ENCODE measurements at regions not wholly inside any gene's neighbourhood (a gene's known extent, or its start where the extent isn't known, plus 50 kb on each side); places are given as distances from the start of the nearest gene placed in this dataset.

DNA sequence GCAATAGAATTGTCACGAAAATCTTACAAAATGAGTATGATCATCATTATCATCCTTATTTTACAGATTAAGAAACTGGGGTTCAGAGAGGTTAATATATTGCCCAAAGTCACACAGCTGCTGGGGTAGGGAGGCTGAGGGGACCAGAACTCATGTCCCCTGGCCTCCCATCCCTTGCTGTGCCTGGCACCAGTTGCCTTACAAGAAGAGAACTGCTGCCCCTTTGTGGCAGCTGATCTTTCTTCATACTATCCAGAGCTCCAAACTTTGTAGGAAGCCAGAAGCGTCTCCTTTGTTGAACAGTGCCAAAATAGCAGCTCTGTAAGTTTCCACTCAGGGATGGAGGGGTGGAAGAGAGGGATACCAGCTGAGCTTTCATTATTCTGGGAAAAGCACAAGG lies 236.8 kb upstream of the TBC1D5 start:
- no peak overlapping the region for H3K14ac ChIP-seq (ENCODE audit: insufficient read length)
- no peak overlapping the region for H2BK15ac ChIP-seq (ENCODE audit: low read length)
- H3K23ac ChIP-seq (ENCODE audit: insufficient read length) = no peak overlapping the region
- H3K36me3 ChIP-seq (ENCODE audit: control insufficient read depth in 2 of 4, insufficient read depth in 4 of 4, low read length in 3 of 4) = no peaks in the 10 kb centered on the region
- WGBS, 2 experiments (ENCODE audit: extremely low coverage in 1 of 2, insufficient coverage in 1 of 2, insufficient read length in 1 of 2, insufficient replicate concordance in 2 of 2, low coverage in 1 of 2, low lambda C conversion rate in 2 of 2, missing lambda C conversion rate in 1 of 2) = 76% methylated on average over 2 of the region's 2 CpGs; no CpG with 5 or more reads in 1 of the 2 experiments
- H3K79me1 ChIP-seq (ENCODE audit: low read depth, low read length) = no peaks in the 10 kb centered on the region
- H2AK5ac ChIP-seq (ENCODE audit: low read depth, low read length) = no peak overlapping the region
- FAIRE-seq (peak; percentile 19), DNase-seq (ENCODE audit: low read depth in 1 of 2, low spot score in 2 of 2) (no peak)
- H3K4ac ChIP-seq (replicated peaks; ENCODE audit: insufficient read length, low read depth, low read length) = no peak overlapping the region
- no peak overlapping the region for H3K56ac ChIP-seq (replicated peaks; ENCODE audit: insufficient read length, low read depth, low read length)
- H2BK120ac ChIP-seq (replicated peaks; ENCODE audit: low read depth, low read length) = no peak overlapping the region
- H4K8ac ChIP-seq (ENCODE audit: extremely low read depth, insufficient read depth, low read length) = no peak overlapping the region
- no peak overlapping the region for H2BK12ac ChIP-seq (ENCODE audit: low read depth, low read length)
- H3K4me1 ChIP-seq (replicated peaks in 1 of 4; ENCODE audit: control insufficient read depth in 3 of 4, insufficient read depth in 4 of 4, low read length in 3 of 4) = no peaks in the 10 kb centered on the region
- H3K4me2 ChIP-seq (ENCODE audit: insufficient read depth in 1 of 2, low read depth in 2 of 2, low read length in 2 of 2) = no peak overlapping the region
- H3K27ac ChIP-seq (ENCODE audit: low read depth, low read length) = no peak overlapping the region
- H3K27me3 ChIP-seq (replicated peaks in 1 of 4; ENCODE audit: control insufficient read depth in 3 of 4, extremely low read depth in 1 of 4, insufficient read depth in 3 of 4, low read length in 3 of 4) = no peaks in the 10 kb centered on the region
- ChIA-PET POLR2A (ENCODE audit: partially characterized antibody) (no interaction called here), CTCF (ENCODE audit: partially characterized antibody) (interaction anchor here (0.5 to 2.4 kb wide), 12 partner anchors 9 to 429 kb away, joined by 3 to 22 read pairs (median 3); no protein-coding TSS in a partner anchor)
- H3K9me3 ChIP-seq (ENCODE audit: insufficient read depth in 2 of 2, low read depth in 1 of 2, low read length in 1 of 2) = no peaks in the 10 kb centered on the region
- H2BK5ac ChIP-seq (ENCODE audit: low read depth, low read length) = no peak overlapping the region
- no peak overlapping the region for H3K4me3 ChIP-seq (ENCODE audit: extremely low read depth in 1 of 4, insufficient read depth in 2 of 4, low read depth in 3 of 4, low read length in 4 of 4)
- H4K5ac ChIP-seq (ENCODE audit: insufficient read length, low read depth, low read length) = no peak overlapping the region
- H2BK20ac ChIP-seq (ENCODE audit: low read length) = no peak overlapping the region
- no peaks in the 10 kb centered on the region for H3K23me2 ChIP-seq (ENCODE audit: low read depth, low read length)
- no peaks in the 10 kb centered on the region for H3K79me2 ChIP-seq (ENCODE audit: control insufficient read depth in 1 of 2, insufficient read depth in 2 of 2, low read length in 2 of 2)
- no peak overlapping the region for H2AFZ ChIP-seq (ENCODE audit: low read length)
- no peaks in the 10 kb centered on the region for H4K20me1 ChIP-seq (replicated peaks in 1 of 2; ENCODE audit: control insufficient read depth in 1 of 2, insufficient read depth in 2 of 2, low read length in 2 of 2)
- H3K18ac ChIP-seq (ENCODE audit: extremely low read depth, low read length) = no peak overlapping the region
- H3K9ac ChIP-seq (replicated peaks in 1 of 4; ENCODE audit: extremely low read depth in 1 of 4, low read depth in 3 of 4, low read length in 3 of 4) = no peak overlapping the region
- no peak overlapping the region for H4K91ac ChIP-seq (replicated peaks; ENCODE audit: insufficient read length, low read length)
- no peak for TF ChIP-seq RFX5 (IDR thresholded peaks at IDR 0.05; ENCODE audit: borderline replicate concordance, low read depth, low read length)
- TF ChIP-seq, protein P1, sequence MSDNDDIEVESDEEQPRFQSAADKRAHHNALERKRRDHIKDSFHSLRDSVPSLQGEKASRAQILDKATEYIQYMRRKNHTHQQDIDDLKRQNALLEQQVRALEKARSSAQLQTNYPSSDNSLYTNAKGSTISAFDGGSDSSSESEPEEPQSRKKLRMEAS (IDR thresholded peaks at IDR 0.05) = no peak
- TF ChIP-seq BACH1 (IDR thresholded peaks at IDR 0.05; ENCODE audit: low read length) = no peak
- no peak for TF ChIP-seq GABPA (IDR thresholded peaks at IDR 0.05; ENCODE audit: borderline replicate concordance, insufficient read depth, low read length)
- peak; percentile 82; the same call in 1 of the 2 replicates for TF ChIP-seq KDM1A (IDR thresholded peaks at IDR 0.05; ENCODE audit: borderline replicate concordance, low read length)
- TF ChIP-seq SUZ12 (IDR thresholded peaks at IDR 0.05; ENCODE audit: low read length) = no peak
- TF ChIP-seq JUN (IDR thresholded peaks at IDR 0.05; ENCODE audit: low read depth, low read length) = no peak
- TF ChIP-seq RAD21 (IDR thresholded peaks at IDR 0.05 in 1 of 2, conservative IDR thresholded peaks at IDR 0.05 in 1 of 2; ENCODE audit: low read depth in 2 of 2, low read length in 2 of 2) = peak; percentile 70
- TF ChIP-seq, protein P2, sequence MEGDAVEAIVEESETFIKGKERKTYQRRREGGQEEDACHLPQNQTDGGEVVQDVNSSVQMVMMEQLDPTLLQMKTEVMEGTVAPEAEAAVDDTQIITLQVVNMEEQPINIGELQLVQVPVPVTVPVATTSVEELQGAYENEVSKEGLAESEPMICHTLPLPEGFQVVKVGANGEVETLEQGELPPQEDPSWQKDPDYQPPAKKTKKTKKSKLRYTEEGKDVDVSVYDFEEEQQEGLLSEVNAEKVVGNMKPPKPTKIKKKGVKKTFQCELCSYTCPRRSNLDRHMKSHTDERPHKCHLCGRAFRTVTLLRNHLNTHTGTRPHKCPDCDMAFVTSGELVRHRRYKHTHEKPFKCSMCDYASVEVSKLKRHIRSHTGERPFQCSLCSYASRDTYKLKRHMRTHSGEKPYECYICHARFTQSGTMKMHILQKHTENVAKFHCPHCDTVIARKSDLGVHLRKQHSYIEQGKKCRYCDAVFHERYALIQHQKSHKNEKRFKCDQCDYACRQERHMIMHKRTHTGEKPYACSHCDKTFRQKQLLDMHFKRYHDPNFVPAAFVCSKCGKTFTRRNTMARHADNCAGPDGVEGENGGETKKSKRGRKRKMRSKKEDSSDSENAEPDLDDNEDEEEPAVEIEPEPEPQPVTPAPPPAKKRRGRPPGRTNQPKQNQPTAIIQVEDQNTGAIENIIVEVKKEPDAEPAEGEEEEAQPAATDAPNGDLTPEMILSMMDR (IDR thresholded peaks at IDR 0.05; ENCODE audit: control extremely low read depth in 1 of 3, insufficient read depth in 1 of 3, low read depth in 1 of 3, low read length in 3 of 3) = peak in 2 of 3 experiments; percentile 35; a peak in 3 of 4 replicates
- TF ChIP-seq CTBP2 (IDR thresholded peaks at IDR 0.05; ENCODE audit: borderline replicate concordance, insufficient read depth, insufficient read length, low read length) = no peak
- TF ChIP-seq KDM4A (IDR thresholded peaks at IDR 0.05; ENCODE audit: low read depth, low read length, severe bottlenecking) = no peak

All from H1 (cell line).